Small intestine (tissue), 7 donors: ENCODE measurements at regions not wholly inside any gene's neighbourhood (a gene's known extent, or its start where the extent isn't known, plus 50 kb on each side); places are given as distances from the start of the nearest gene placed in this dataset.

Source experiments
- DNase-seq, 2 donors: peaks; one replicate each; pipeline versions ENCODE4 v3.0.0 to v3.0.0-alpha.2; 2013
- FAIRE-seq: peaks from 2 replicates; lab custom pipeline; 2012; peaks lifted over from hg19 to GRCh38; lab: Jason Lieb, UNC
- H3K27ac ChIP-seq, 3 donors: one replicate each; pipeline ENCODE4 v1.5.1; 2013; ENCODE audit warnings: low read length in 2 of 3, mild to moderate bottlenecking in 2 of 3, control low read depth in 1 of 3, inconsistent platforms in 1 of 3, low read depth in 1 of 3, moderate library complexity in 1 of 3
- H3K27me3 ChIP-seq, 3 donors: one replicate each; pipeline ENCODE4 v1.6.1; 2013; ENCODE audit warnings: low read length in 3 of 3, inconsistent platforms in 1 of 3; ENCODE audit not compliant: control insufficient read depth in 3 of 3, insufficient read depth in 3 of 3
- H3K36me3 ChIP-seq, 3 donors: one replicate each; pipeline ENCODE4 v1.6.1; 2013; ENCODE audit warnings: low read length in 3 of 3, inconsistent platforms in 1 of 3, low read depth in 1 of 3, mild to moderate bottlenecking in 1 of 3, moderate library complexity in 1 of 3; ENCODE audit not compliant: control insufficient read depth in 3 of 3, insufficient read depth in 2 of 3
- H3K4me1 ChIP-seq, 3 donors: one replicate each; pipeline ENCODE4 v1.6.1; 2013; ENCODE audit warnings: low read length in 2 of 3, inconsistent platforms in 1 of 3, low read depth in 1 of 3, mild to moderate bottlenecking in 1 of 3, moderate library complexity in 1 of 3; ENCODE audit not compliant: control insufficient read depth in 3 of 3, insufficient read depth in 2 of 3
- H3K4me3 ChIP-seq, 3 donors: one replicate each; pipeline ENCODE4 v1.5.1; 2013; ENCODE audit warnings: low read length in 3 of 3, control low read depth in 1 of 3, inconsistent platforms in 1 of 3, low read depth in 1 of 3, mild to moderate bottlenecking in 1 of 3, moderate library complexity in 1 of 3
- H3K9me3 ChIP-seq, 2 donors: one replicate each; pipeline ENCODE4 v1.6.1; 2013; ENCODE audit warnings: low read depth in 1 of 2, low read length in 1 of 2; ENCODE audit not compliant: control insufficient read depth in 2 of 2, insufficient read depth in 1 of 2
- WGBS, 3 donors: extraction: QIAGEN DNeasy Blood & Tissue Kit; methylation state at CpG; one replicate each; pipeline ENCODE4 v1.1.7; 2013; 5-methylcytosine and 5-hydroxymethylcytosine counted together
- donor health status: healthy with polysubstance abuse.
- donor health status: control.
- donor health status: control.
- donor health status: Bipolar disorder and iron deficiency.
- donor health status: healthy.

GRCh38 chr10:44154956-44155355, 229.9 kb downstream of the CXCL12 start:
- no peaks in the 10 kb centered on the region for H3K27me3 ChIP-seq
- H3K4me1 ChIP-seq, result peaks cover 0 to 3% (median 0%) of the 10 kb centered on the region in 3 donors
- DNase-seq (no peak), FAIRE-seq (no peak)
- no peak overlapping the region for H3K27ac ChIP-seq
- peaks cover 0 to 14% of the 10 kb centered on the region in 2 donors for H3K9me3 ChIP-seq
- no peaks in the 10 kb centered on the region for H3K36me3 ChIP-seq
- no peak overlapping the region for H3K4me3 ChIP-seq
- 65 to 82% (median 81%) methylated on average over 2 of the region's 2 CpGs for WGBS, 3 donors

DNA sequence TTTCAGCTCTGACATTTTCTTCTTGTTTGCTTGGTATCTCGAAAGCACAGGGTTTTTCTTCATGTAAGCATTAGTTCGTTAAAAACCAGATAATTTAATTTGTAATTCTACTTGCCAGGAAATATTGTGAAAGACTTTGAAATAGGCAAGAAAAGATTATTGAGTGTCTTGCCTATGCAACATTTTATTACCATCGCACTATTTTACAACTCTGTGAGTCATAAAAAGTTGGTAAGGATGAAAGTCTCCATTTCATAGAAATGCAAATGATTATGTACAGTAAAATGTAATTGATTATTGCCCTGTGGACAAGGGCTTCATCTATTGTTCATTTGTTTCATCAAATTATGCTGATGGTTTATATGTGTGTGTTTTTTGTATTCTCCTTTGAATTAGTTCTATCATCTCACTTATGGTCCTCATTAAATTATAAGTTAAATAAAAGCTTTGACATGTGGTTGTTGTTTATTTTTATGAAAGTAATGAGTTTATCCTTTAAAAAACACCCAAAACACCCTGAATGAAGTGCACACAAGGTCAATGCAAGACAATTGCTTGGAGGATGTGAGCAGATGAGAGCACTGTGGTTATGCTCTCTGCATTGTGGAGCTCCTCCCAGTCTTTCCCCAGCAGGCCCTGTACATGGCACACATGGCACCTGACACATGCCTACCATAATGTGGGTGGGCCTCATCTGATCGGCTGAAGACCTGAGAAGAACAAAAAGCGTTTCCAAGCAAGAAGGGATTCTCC, 230.8 kb downstream of the CXCL12 start:
- H3K27me3 ChIP-seq, result no peaks in the 10 kb centered on the region
- no peaks in the 10 kb centered on the region for H3K36me3 ChIP-seq
- DNase-seq, result peak; percentile 33 to 56
- peaks cover 0 to 3% (median 0%) of the 10 kb centered on the region in 3 donors for H3K4me1 ChIP-seq
- no peak for FAIRE-seq
- H3K9me3 ChIP-seq, result peaks cover 0 to 14% of the 10 kb centered on the region in 2 donors
- no peak overlapping the region for H3K27ac ChIP-seq
- WGBS, 3 donors, result 33 to 68% (median 41%) methylated on average over 5 of the region's 5 CpGs
- H3K4me3 ChIP-seq, result no peak overlapping the region

DNA sequence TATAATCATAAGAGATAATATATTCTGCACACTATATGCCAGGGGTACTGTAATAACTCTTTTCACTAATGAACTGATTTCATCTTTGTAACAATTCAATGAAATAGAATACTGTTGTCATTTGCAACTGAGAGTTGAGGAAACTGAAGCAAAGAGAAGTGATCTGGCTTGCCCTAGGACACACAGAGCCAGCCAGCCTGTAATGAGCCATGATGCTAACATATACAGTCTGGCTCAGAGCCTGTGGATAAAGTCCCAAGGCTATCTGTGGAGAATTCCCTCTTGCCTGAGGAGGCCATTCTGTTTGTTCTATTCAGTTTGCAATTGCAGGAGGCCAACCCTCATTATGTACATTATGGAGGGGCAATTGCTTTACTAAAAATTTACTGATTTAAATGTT, 241.3 kb downstream of the CXCL12 start:
- FAIRE-seq (no peak), DNase-seq (no peak)
- no peak overlapping the region for H3K4me3 ChIP-seq
- H3K36me3 ChIP-seq, result no peaks in the 10 kb centered on the region
- no peaks in the 10 kb centered on the region for H3K9me3 ChIP-seq
- H3K27me3 ChIP-seq, result no peaks in the 10 kb centered on the region
- H3K4me1 ChIP-seq, result no peaks in the 10 kb centered on the region
- H3K27ac ChIP-seq, result no peak overlapping the region

DNA sequence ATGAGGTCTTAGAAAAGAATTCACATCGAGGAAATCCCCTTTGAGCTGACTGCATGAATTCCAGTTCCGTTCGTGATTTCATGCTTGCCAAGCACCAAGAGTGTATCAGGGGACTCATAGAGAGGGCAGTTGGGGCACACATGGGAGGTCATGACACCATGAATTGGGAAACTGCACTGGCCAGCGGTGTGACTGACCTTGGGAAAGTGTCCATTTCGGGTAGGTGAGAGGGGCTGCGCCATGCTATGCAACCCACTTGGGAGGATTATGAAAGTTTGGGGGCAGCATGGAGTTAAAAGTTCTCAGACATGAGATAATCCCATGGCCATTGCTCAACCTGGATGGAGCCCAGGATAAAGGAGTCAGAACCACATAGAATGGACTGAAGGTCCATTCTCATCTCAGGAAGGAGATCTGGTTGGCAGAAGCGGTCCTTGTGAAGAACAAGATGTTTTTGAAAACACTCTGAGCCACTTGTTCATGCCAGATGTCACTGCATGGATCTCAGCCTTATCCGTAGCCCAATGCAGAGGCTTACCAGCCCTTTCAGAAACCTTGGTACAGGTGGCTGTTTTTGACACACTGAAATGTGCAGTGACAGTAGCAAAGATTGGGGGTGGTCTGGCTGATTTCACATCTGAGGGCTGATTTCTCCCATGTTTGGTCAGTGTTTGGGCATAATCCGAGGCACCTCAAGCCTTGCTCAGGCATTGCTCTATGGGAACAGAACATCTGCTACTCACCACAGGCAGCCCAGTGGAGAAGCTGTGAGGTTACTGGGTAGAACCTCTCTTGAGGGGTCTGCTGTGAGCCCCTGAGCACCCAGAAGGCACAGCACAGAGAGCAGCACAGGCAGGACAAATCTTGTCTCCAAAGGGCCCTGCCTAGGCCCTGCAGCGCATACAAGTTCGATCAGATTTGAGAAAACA, 252.3 kb downstream of the CXCL12 start:
- no peak for FAIRE-seq
- DNase-seq, result no peak
- 81 to 90% (median 84%) methylated on average over 11 of the region's 11 CpGs for WGBS, 3 donors

GRCh38 chr10:44126291-44126717, 258.6 kb downstream of the CXCL12 start:
- Histone ChIP-seq H3K4me3 (no peak overlapping the region), H3K4me1 (no peaks in the 10 kb centered on the region), H3K27ac (no peak overlapping the region), H3K36me3 (no peaks in the 10 kb centered on the region), H3K27me3 (no peaks in the 10 kb centered on the region), H3K9me3 (no peaks in the 10 kb centered on the region)
- FAIRE-seq, result no peak
- WGBS, 3 donors, result 60 to 80% (median 61%) methylated on average over 5 of the region's 5 CpGs
- no peak for DNase-seq

More for the DNA sequence above, 252.3 kb downstream of the CXCL12 start:
- Histone ChIP-seq H3K27ac (no peak overlapping the region), H3K4me1 (no peaks in the 10 kb centered on the region), H3K9me3 (no peaks in the 10 kb centered on the region), H3K27me3 (no peaks in the 10 kb centered on the region), H3K4me3 (no peak overlapping the region), H3K36me3 (peaks cover 0 to 2% (median 0%) of the 10 kb centered on the region in 3 donors)

DNA sequence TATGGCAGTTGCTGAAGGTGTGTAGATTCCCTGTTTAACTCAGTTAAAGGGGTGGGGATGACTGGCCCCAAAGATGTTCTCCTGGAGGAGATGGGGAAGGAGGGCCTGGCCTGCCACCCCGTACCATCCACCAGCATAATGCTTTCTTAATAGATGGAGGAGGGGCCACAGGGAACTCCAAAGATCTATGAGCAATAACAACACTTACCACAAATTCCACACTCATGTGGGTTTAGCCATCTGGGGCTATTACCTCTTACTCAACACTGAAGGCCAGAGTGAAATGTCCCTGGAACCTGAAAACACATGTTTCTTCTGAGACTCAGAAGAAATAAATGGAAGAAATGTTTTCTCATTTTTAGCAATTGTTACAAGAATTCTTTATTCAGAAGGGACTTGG, 259.0 kb downstream of the CXCL12 start:
- H3K27ac ChIP-seq, result no peak overlapping the region
- no peak for FAIRE-seq

DNA sequence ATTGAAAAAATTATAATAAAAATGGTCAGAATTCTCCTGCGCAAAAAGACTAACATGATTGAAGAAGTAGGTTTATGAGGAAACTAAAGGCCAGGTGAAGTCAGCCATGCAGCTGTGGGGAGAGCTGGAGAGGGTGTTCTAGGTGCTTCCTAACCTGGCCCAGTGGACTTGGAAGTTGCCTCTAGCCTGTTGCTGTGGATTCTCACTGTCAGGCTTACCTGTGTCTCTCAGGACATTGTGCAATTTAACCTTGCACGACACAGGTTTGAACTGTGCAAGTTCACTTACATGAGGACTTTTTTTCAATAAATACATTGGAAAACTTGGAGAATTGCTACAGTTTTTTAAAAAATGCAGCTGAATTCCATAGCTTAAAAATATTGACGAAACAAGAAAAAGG, 266.4 kb downstream of the CXCL12 start:
- no peaks in the 10 kb centered on the region for H3K27me3 ChIP-seq
- H3K4me1 ChIP-seq, result no peaks in the 10 kb centered on the region
- FAIRE-seq (no peak), DNase-seq (no peak)
- no peak overlapping the region for H3K4me3 ChIP-seq
- no peaks in the 10 kb centered on the region for H3K36me3 ChIP-seq
- no peak overlapping the region for H3K27ac ChIP-seq
- no peaks in the 10 kb centered on the region for H3K9me3 ChIP-seq
- WGBS, 3 donors, result 85 to 92% (median 87%) methylated on average over 3 of the region's 3 CpGs

More for the DNA sequence above, 259.0 kb downstream of the CXCL12 start:
- H3K27me3 ChIP-seq, result no peaks in the 10 kb centered on the region
- H3K9me3 ChIP-seq, result no peaks in the 10 kb centered on the region
- H3K4me3 ChIP-seq, result no peak overlapping the region
- WGBS, 3 donors, result 69 to 86% (median 80%) methylated on average over 1 of the region's 1 CpG
- H3K36me3 ChIP-seq, result no peaks in the 10 kb centered on the region
- H3K4me1 ChIP-seq, result no peaks in the 10 kb centered on the region
- DNase-seq, result no peak

- Histone ChIP-seq H3K27ac (no peak overlapping the region), H3K36me3 (no peaks in the 10 kb centered on the region), H3K27me3 (no peaks in the 10 kb centered on the region), H3K4me3 (no peak overlapping the region), H3K4me1 (no peaks in the 10 kb centered on the region), H3K9me3 (no peaks in the 10 kb centered on the region)
- FAIRE-seq (no peak), DNase-seq (no peak)
- WGBS, 3 donors, result 62 to 70% (median 69%) methylated on average over 7 of the region's 7 CpGs
Measured at GRCh38 chr10:44116474-44116873, 268.4 kb downstream of the CXCL12 start.
